Choroid plexus epithelial cell (primary cell): ENCODE measurements at regions not wholly inside any gene's neighbourhood (a gene's known extent, or its start where the extent isn't known, plus 50 kb on each side); places are given as distances from the start of the nearest gene placed in this dataset.

ENCODE experiments used
- DNase-seq: peaks from one replicate; pipeline ENCODE4 v3.0.0-alpha.2; 2010; ENCODE audit warnings: low read depth
- H3K4me3 ChIP-seq: 2 replicates; pipeline ENCODE4 v1.5.1; 2011; ENCODE audit warnings: low read depth, mild to moderate bottlenecking, control low read depth, low read length, moderate library complexity
- TF ChIP-seq, protein P1 (sequence below): conservative IDR thresholded peaks from 2 replicates; pipeline ENCODE4 v1.5.1; 2011; ENCODE audit warnings: low read depth, mild to moderate bottlenecking, control low read depth, inconsistent platforms, low read length, moderate library complexity

DNA sequence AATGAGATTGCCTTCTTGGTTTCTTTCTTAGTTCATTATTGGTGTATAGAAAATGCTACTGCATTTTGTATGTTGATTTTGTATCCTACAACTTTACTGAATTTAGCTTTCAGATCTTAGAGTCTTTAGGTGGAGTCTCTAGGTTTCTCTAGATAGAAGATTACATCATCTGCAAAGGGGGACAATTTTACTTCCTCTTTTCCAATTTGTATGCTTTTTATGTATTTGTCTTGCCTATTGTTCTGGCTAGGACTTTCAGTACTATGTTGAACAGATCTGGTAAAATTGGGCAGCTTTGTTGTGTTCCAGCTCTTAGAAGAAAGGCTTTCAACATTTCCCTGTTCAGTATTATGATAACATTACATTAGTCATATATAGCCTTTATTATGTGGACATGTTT lies 101.0 kb upstream of the SPRY2 start:
- no peak for DNase-seq
- no peak overlapping the region for H3K4me3 ChIP-seq
- TF ChIP-seq, protein P1, sequence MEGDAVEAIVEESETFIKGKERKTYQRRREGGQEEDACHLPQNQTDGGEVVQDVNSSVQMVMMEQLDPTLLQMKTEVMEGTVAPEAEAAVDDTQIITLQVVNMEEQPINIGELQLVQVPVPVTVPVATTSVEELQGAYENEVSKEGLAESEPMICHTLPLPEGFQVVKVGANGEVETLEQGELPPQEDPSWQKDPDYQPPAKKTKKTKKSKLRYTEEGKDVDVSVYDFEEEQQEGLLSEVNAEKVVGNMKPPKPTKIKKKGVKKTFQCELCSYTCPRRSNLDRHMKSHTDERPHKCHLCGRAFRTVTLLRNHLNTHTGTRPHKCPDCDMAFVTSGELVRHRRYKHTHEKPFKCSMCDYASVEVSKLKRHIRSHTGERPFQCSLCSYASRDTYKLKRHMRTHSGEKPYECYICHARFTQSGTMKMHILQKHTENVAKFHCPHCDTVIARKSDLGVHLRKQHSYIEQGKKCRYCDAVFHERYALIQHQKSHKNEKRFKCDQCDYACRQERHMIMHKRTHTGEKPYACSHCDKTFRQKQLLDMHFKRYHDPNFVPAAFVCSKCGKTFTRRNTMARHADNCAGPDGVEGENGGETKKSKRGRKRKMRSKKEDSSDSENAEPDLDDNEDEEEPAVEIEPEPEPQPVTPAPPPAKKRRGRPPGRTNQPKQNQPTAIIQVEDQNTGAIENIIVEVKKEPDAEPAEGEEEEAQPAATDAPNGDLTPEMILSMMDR = no peak

DNA sequence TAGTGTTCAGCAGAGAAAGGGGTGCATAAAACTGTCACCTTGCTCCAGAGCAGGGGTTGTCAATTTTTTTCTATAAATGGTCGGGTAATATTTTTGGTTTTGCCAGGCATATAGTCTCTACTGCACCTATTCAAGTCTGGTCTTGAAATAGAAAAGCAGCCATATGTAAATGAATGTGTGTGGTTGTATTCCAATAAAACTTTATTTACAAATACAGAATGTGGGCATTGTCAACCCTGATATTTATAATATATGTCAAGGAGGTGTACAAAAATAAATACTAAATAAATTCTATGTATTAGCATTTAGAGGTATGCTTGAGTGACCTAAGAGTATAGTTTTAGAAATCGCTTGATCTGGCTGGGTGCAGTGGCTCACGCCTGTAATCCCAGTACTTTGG lies 97.6 kb upstream of the SPRY2 start:
- no peak for DNase-seq
- TF ChIP-seq, protein P1 = no peak

DNA sequence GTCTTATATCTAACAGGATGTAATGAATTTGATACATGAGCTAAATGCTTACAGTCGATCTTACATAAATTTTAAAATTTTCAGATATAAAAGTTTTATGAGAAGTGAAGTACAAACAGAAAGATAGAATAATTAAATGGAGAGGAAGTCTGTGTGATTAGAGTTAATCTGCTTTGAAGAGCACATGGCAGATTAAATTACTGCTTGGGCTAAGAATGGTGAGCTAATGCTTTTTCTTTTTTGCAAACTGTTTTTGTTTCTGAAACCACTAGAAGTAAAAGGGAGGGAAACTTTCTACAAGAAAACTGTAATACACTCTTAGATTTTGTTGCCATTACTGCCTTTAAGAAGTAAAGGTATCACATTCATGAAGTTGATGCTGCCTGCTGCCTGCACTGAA lies 96.3 kb upstream of the SPRY2 start:
- no peak for DNase-seq
- TF ChIP-seq, protein P1 = no peak

More for the DNA sequence above, 97.6 kb upstream of the SPRY2 start:
- H3K4me3 ChIP-seq = no peak overlapping the region

DNA sequence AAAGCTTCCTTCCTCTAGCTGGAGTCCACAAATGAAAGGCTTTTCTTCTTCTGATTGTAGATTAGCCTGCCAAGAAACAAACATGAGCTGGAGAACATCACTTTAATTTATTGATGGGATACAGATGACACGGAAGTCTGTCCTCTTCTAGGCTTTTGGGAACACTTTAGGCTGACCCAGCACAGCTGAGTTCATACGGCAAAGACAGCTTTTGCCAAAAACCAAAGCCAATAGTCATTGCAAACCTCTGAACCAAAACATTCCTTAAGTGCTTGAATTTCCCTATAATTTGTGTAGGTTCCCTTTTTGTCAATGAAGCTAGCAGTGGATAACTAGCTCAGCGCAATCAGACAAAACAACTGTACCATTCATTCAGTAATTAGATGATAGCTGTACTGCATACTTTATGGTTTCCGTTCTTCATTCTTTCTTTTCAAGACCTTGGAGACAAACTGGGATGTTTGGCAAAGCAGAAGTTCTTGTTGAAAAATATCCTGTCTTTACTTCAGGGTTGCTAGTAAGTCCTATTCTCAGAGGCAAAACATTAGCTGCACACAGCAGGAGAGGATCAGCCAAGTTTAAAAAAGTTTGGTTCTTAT lies 95.7 kb upstream of the SPRY2 start:
- DNase-seq = peak; percentile 68
- no peak overlapping the region for H3K4me3 ChIP-seq
- TF ChIP-seq, protein P1 = no peak

More for the DNA sequence above, 96.3 kb upstream of the SPRY2 start:
- H3K4me3 ChIP-seq = no peak overlapping the region

DNA sequence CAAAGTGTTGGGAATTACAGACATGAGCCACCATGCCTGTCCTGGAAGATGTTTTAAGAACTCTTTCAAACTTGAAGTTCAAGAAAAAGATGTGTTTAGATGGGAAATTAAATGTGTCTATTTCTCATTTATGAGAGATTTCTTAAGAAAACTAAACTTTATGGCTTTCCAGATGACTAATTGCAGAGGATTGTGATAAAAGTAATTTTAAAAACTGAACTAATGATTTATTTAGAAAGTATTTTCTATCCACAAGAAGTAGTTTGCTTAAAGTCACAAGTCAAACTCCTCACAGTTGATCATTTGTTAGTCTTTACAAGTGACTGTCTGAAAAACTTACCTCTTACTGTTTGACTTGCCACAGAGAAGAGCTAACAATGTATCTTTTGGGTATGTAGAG lies 89.6 kb upstream of the SPRY2 start:
- no peak overlapping the region for H3K4me3 ChIP-seq
- TF ChIP-seq, protein P1 = no peak
- DNase-seq = peak; percentile 9

DNA sequence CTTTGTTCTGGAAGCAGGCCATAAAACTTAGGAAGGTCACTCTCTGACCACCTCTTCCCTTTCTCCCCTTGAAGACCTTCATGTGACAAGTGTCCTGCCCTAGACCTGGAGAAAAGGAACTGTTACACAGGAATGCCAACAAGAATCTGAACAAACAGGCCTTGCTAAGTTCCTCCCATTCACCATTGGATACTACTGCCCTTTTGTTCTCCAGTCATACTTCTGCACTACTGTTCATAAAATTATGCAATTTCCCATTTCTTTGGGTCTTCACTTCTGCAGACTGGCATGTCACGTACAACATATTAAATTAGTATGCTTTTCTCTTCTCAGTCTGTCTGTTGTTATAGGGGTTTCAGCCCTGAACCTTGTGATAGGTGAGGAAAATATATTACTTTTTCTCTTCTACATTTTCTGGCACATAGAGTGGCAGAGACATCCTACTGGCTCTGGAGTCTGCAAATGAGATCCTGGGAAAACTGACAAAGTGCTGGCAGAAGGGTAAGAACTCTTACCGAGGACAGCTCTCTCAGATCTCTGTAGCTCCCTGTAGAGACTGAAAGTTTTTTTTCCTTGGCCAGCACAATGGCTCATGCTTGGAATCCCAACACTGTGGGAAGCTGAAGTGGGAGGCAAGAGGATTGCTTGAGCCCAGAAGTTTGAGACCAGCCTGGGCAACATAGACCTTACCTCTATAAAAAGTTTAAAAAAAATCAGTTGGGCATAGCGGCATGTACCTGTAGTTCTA lies 87.6 kb upstream of the SPRY2 start:
- no peak overlapping the region for H3K4me3 ChIP-seq
- no peak for DNase-seq
- TF ChIP-seq, protein P1 = no peak

DNA sequence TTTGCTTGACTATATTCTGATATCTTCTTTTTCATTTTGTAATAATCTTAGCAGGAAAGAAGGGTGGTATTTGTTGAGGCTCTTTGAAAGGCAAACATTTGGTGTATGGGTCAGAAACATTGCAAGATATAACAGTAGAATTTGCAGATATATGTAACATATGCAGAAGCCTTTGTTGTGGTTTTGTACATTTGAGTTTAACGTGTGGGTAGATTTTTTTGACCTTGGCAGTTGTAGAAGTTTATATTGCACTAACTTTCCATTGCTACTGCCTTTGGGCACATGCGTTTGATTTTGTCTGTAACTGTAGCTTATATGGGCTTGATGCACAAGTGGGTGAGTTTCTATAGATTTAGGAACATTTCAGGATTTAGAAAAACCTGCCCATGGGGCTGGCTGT lies 78.5 kb upstream of the SPRY2 start:
- no peak overlapping the region for H3K4me3 ChIP-seq
- no peak for DNase-seq
- TF ChIP-seq, protein P1 = no peak
